ENCODE measurements at regions not wholly inside any gene's neighbourhood (a gene's known extent, or its start where the extent isn't known, plus 50 kb on each side); places are given as distances from the start of the nearest gene placed in this dataset.

GRCh38 chr6:129932321-129932720 is 71.2 kb upstream of the TMEM244 start:
- DNase-seq (ENCODE audit: low spot score) = no peak
- no peak for TF ChIP-seq CTCF (IDR thresholded peaks at IDR 0.05; ENCODE audit: extremely low read depth, missing control alignments)

- TF ChIP-seq CTCF (IDR thresholded peaks at IDR 0.05; ENCODE audit: extremely low read depth, missing control alignments) = no peak
- no peak for DNase-seq (ENCODE audit: low spot score)
Observed at GRCh38 chr6:129929433-129929832, 68.3 kb upstream of the TMEM244 start.

- TF ChIP-seq CTCF (IDR thresholded peaks at IDR 0.05; ENCODE audit: extremely low read depth, missing control alignments) = no peak
- DNase-seq (ENCODE audit: low spot score) = peak; percentile 14
Observed at GRCh38 chr6:129923530-129924250, 62.6 kb upstream of the TMEM244 start.

- no peak for TF ChIP-seq CTCF (IDR thresholded peaks at IDR 0.05; ENCODE audit: extremely low read depth, missing control alignments)
- no peak for DNase-seq (ENCODE audit: low spot score)
Observed at GRCh38 chr6:129921169-129921817, 60.2 kb upstream of the TMEM244 start.

- no peak for DNase-seq (ENCODE audit: low spot score)
- no peak for TF ChIP-seq CTCF (IDR thresholded peaks at IDR 0.05; ENCODE audit: extremely low read depth, missing control alignments)
Observed at GRCh38 chr6:129920103-129920798, 59.1 kb upstream of the TMEM244 start.

- DNase-seq (ENCODE audit: low spot score) = no peak
- TF ChIP-seq CTCF (IDR thresholded peaks at IDR 0.05; ENCODE audit: extremely low read depth, missing control alignments) = no peak
Observed at GRCh38 chr6:129911732-129912131, 50.6 kb upstream of the TMEM244 start.

Measured in GM20000 (cell line).